ENCODE measurements at regions not wholly inside any gene's neighbourhood (a gene's known extent, or its start where the extent isn't known, plus 50 kb on each side); places are given as distances from the start of the nearest gene placed in this dataset.

DNA sequence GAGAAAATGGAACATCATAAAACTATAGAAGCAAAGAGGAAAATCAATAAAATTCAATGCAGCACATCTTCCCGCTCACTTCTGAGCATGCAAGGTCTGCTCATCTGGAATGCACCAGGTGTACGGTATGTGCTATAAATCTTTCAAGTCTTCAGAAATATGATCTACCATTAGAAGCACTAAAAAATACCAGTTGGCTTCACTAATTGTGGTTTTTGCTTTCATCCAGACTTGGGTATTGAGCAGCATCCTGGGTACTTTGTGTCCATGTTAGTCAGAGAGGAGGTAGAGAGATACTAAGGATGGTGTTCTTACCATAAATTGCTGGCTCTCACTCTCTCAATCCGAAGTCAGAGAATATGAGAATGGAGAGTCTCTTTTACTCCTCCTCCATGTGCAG is 477.1 kb downstream of the PPARGC1A start:
- TF ChIP-seq CTCF (IDR thresholded peaks at IDR 0.05): no peak
- TF ChIP-seq, protein P1, sequence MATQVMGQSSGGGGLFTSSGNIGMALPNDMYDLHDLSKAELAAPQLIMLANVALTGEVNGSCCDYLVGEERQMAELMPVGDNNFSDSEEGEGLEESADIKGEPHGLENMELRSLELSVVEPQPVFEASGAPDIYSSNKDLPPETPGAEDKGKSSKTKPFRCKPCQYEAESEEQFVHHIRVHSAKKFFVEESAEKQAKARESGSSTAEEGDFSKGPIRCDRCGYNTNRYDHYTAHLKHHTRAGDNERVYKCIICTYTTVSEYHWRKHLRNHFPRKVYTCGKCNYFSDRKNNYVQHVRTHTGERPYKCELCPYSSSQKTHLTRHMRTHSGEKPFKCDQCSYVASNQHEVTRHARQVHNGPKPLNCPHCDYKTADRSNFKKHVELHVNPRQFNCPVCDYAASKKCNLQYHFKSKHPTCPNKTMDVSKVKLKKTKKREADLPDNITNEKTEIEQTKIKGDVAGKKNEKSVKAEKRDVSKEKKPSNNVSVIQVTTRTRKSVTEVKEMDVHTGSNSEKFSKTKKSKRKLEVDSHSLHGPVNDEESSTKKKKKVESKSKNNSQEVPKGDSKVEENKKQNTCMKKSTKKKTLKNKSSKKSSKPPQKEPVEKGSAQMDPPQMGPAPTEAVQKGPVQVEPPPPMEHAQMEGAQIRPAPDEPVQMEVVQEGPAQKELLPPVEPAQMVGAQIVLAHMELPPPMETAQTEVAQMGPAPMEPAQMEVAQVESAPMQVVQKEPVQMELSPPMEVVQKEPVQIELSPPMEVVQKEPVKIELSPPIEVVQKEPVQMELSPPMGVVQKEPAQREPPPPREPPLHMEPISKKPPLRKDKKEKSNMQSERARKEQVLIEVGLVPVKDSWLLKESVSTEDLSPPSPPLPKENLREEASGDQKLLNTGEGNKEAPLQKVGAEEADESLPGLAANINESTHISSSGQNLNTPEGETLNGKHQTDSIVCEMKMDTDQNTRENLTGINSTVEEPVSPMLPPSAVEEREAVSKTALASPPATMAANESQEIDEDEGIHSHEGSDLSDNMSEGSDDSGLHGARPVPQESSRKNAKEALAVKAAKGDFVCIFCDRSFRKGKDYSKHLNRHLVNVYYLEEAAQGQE (IDR thresholded peaks at IDR 0.05; ENCODE audit: insufficient read depth in 1 of 2, low read depth in 2 of 2, low read length in 1 of 2): no peak
